ENCODE measurements at regions not wholly inside any gene's neighbourhood (a gene's known extent, or its start where the extent isn't known, plus 50 kb on each side); places are given as distances from the start of the nearest gene placed in this dataset.

- H3K36me3 ChIP-seq (replicated peaks in 1 of 2; ENCODE audit: insufficient read depth in 1 of 2, low read depth in 2 of 2), result no peaks in the 10 kb centered on the region
- H3K27ac ChIP-seq, result no peak overlapping the region
- TF ChIP-seq CTCF (IDR thresholded peaks at IDR 0.05) (no peak), POLR2A (IDR thresholded peaks at IDR 0.05) (no peak)
- H3K4me1 ChIP-seq, result no peaks in the 10 kb centered on the region
- ATAC-seq (no peak), DNase-seq (no peak)
- 73 to 84% methylated on average over 3 of the region's 3 CpGs for WGBS, 2 donors
- no peaks in the 10 kb centered on the region for H3K27me3 ChIP-seq
- H3K4me3 ChIP-seq, result no peak overlapping the region
- intact Hi-C loops (cut with DNase I), result no loop called here
- no peaks in the 10 kb centered on the region for H3K9me3 ChIP-seq
Observed at GRCh38 chr13:80054806-80055205, 286.1 kb downstream of the SPRY2 start.

- ATAC-seq (no peak), DNase-seq (peak in 1 of 4 donors; percentile 19)
- no peaks in the 10 kb centered on the region for H3K27me3 ChIP-seq
- no peak overlapping the region for H3K4me3 ChIP-seq
- no peak for TF ChIP-seq CTCF (IDR thresholded peaks at IDR 0.05)
- no peak for TF ChIP-seq POLR2A (IDR thresholded peaks at IDR 0.05)
- H3K36me3 ChIP-seq (replicated peaks in 1 of 2; ENCODE audit: insufficient read depth in 1 of 2, low read depth in 2 of 2), result no peaks in the 10 kb centered on the region
- no peaks in the 10 kb centered on the region for H3K9me3 ChIP-seq
- H3K4me1 ChIP-seq, result peaks cover 14% of the 10 kb centered on the region
- intact Hi-C loops (cut with DNase I), result no loop called here
- no peak overlapping the region for H3K27ac ChIP-seq
Observed at GRCh38 chr13:80052286-80052685, 288.6 kb downstream of the SPRY2 start.

DNA sequence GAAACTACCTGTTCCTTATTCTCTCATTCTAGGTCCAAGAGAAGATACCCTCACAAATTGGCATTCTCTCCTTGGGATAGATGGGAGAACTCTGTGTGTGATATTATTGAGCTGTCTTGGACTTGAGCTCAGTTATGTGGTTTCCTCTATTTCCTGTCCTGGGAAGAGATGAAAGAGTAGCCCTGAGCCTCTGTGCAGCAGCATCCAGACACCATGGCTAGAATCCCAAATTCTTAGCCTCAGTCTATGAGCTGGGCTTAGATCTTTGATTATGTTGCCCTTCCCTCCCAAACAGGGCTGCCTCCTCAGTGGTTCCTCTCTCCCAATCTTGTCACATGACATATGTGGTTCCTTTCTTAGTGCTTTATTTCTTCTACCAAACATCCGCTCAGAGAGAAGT, 290.7 kb downstream of the SPRY2 start:
- H3K4me3 ChIP-seq, result no peak overlapping the region

GRCh38 chr13:80048802-80049201, 292.1 kb downstream of the SPRY2 start:
- Histone ChIP-seq H3K36me3 (replicated peaks in 1 of 2; ENCODE audit: insufficient read depth in 1 of 2, low read depth in 2 of 2) (no peaks in the 10 kb centered on the region), H3K27me3 (no peaks in the 10 kb centered on the region), H3K4me3 (no peak overlapping the region), H3K4me1 (peaks cover 17% of the 10 kb centered on the region), H3K9me3 (no peaks in the 10 kb centered on the region), H3K27ac (no peak overlapping the region)
- intact Hi-C loops (cut with DNase I), result no loop called here
- ATAC-seq, result peak; percentile 65
- peak; percentile 44 to 79 (median 56) for DNase-seq
- WGBS, 2 donors, result 51 to 63% methylated on average over 7 of the region's 7 CpGs
- no peak for TF ChIP-seq POLR2A (IDR thresholded peaks at IDR 0.05)
- TF ChIP-seq CTCF (IDR thresholded peaks at IDR 0.05), result no peak

More for the DNA sequence above, 290.7 kb downstream of the SPRY2 start:
- Histone ChIP-seq H3K4me1 (peaks cover 17% of the 10 kb centered on the region), H3K36me3 (replicated peaks in 1 of 2; ENCODE audit: insufficient read depth in 1 of 2, low read depth in 2 of 2) (no peaks in the 10 kb centered on the region), H3K27ac (no peak overlapping the region), H3K9me3 (no peaks in the 10 kb centered on the region), H3K27me3 (no peaks in the 10 kb centered on the region)
- ATAC-seq, result no peak
- 85 to 93% methylated on average over 1 of the region's 1 CpG for WGBS, 2 donors
- intact Hi-C loops (cut with DNase I), result no loop called here
- DNase-seq, result no peak
- TF ChIP-seq POLR2A (IDR thresholded peaks at IDR 0.05) (no peak), CTCF (IDR thresholded peaks at IDR 0.05) (no peak)

GRCh38 chr13:80048030-80048429, 292.9 kb downstream of the SPRY2 start:
- H3K27me3 ChIP-seq, result no peaks in the 10 kb centered on the region
- peak overlapping the region in 2 of 4 donors; percentile 1 to 10 for H3K27ac ChIP-seq
- 34 to 37% methylated on average over 1 of the region's 1 CpG for WGBS, 2 donors
- TF ChIP-seq POLR2A (IDR thresholded peaks at IDR 0.05), result no peak
- TF ChIP-seq CTCF (IDR thresholded peaks at IDR 0.05), result no peak
- intact Hi-C loops (cut with DNase I), result no loop called here
- H3K4me1 ChIP-seq, result peaks cover 17% of the 10 kb centered on the region
- no peaks in the 10 kb centered on the region for H3K36me3 ChIP-seq (replicated peaks in 1 of 2; ENCODE audit: insufficient read depth in 1 of 2, low read depth in 2 of 2)
- no peak overlapping the region for H3K4me3 ChIP-seq
- no peaks in the 10 kb centered on the region for H3K9me3 ChIP-seq
- no peak for DNase-seq
- ATAC-seq, result no peak
